GM18511 (cell line): ENCODE measurements at regions not wholly inside any gene's neighbourhood (a gene's known extent, or its start where the extent isn't known, plus 50 kb on each side); places are given as distances from the start of the nearest gene placed in this dataset.
"Not testable (repeated sequence)": the region's sequence is repeated elsewhere in the genome, so short reads cannot be mapped to it uniquely, and the experiment has no call there.

ENCODE experiments used
- ATAC-seq: cut with Tn5 transposase; IDR thresholded peaks from one replicate; pipeline ENCODE4 v1.9.1; 2021; ENCODE audit warnings: mild to moderate bottlenecking, moderate library complexity; ENCODE audit not compliant: unreplicated experiment

- not testable (repeated sequence) for ATAC-seq
Measured at GRCh38 chr18:8531084-8531483, 78.2 kb upstream of the RAB12 start.

GRCh38 chr18:8536231-8536630 lies 73.0 kb upstream of the RAB12 start:
- no peak for ATAC-seq

- ATAC-seq: no peak
Measured at GRCh38 chr18:8536922-8537321, 72.3 kb upstream of the RAB12 start.

- ATAC-seq: no peak
Measured at GRCh38 chr18:8537400-8537799, 71.8 kb upstream of the RAB12 start.

- ATAC-seq: no peak
Measured at GRCh38 chr18:8538935-8539334, 70.3 kb upstream of the RAB12 start.

- ATAC-seq: no peak
Measured at GRCh38 chr18:8546677-8547076, 62.6 kb upstream of the RAB12 start.

- ATAC-seq: no peak
Measured at GRCh38 chr18:8548186-8548585, 61.1 kb upstream of the RAB12 start.

- ATAC-seq: no peak
Measured at GRCh38 chr18:8549254-8549757, 59.9 kb upstream of the RAB12 start.

GRCh38 chr18:8552151-8552550 lies 57.1 kb upstream of the RAB12 start:
- ATAC-seq: no peak

GRCh38 chr18:8554354-8554753 lies 54.9 kb upstream of the RAB12 start:
- no peak for ATAC-seq

- no peak for ATAC-seq
Measured at GRCh38 chr18:8556424-8556823, 52.8 kb upstream of the RAB12 start.
